Mesenchymal stem cell (in vitro differentiated cells and primary cell): ENCODE measurements at regions not wholly inside any gene's neighbourhood (a gene's known extent, or its start where the extent isn't known, plus 50 kb on each side); places are given as distances from the start of the nearest gene placed in this dataset.

ENCODE experiments used
- DNase-seq: peaks from one replicate; pipeline ENCODE4 v3.0.0-alpha.2; 2013
- H2AFZ ChIP-seq: one replicate; pipeline ENCODE4 v1.6.1; 2013; ENCODE audit warnings: low read depth, mild to moderate bottlenecking, control low read depth, inconsistent platforms, low read length, moderate library complexity
- H2AK5ac ChIP-seq: 2 replicates; pipeline ENCODE4 v1.6.1; 2013; ENCODE audit warnings: low read length, moderate library complexity, mild to moderate bottlenecking, inconsistent platforms; ENCODE audit not compliant: severe bottlenecking
- H2BK120ac ChIP-seq: one replicate; pipeline ENCODE4 v1.6.1; 2013; ENCODE audit warnings: low read depth, mild to moderate bottlenecking, inconsistent platforms, low read length, moderate library complexity
- H2BK12ac ChIP-seq, 2 experiments: one replicate each; pipeline ENCODE4 v1.6.1; 2013; ENCODE audit warnings: inconsistent platforms in 2 of 2, low read length in 2 of 2, mild to moderate bottlenecking in 2 of 2, moderate library complexity in 2 of 2, control low read depth in 1 of 2
- H2BK15ac ChIP-seq: one replicate; pipeline ENCODE4 v1.6.1; 2013; ENCODE audit warnings: mild to moderate bottlenecking, low read depth, inconsistent platforms; ENCODE audit not compliant: poor library complexity, severe bottlenecking
- H2BK5ac ChIP-seq: 2 replicates; pipeline ENCODE4 v1.6.1; 2013; ENCODE audit warnings: low read depth, mild to moderate bottlenecking, low read length, control low read depth, inconsistent platforms; ENCODE audit not compliant: poor library complexity, severe bottlenecking
- H3K14ac ChIP-seq, 2 experiments: one replicate each; pipeline ENCODE4 v1.6.1; 2013; ENCODE audit warnings: inconsistent platforms in 2 of 2, low read length in 2 of 2, control low read depth in 1 of 2, mild to moderate bottlenecking in 1 of 2, moderate library complexity in 1 of 2
- H3K18ac ChIP-seq, 2 experiments: one replicate each; pipeline ENCODE4 v1.6.1; 2013; ENCODE audit warnings: inconsistent platforms in 2 of 2, low read length in 2 of 2, control low read depth in 1 of 2, low read depth in 1 of 2, mild to moderate bottlenecking in 1 of 2
- H3K23ac ChIP-seq, 2 experiments: one replicate each; pipeline ENCODE4 v1.6.1; 2013; ENCODE audit warnings: inconsistent platforms in 2 of 2, low read length in 2 of 2, mild to moderate bottlenecking in 2 of 2, moderate library complexity in 2 of 2, control low read depth in 1 of 2
- H3K27ac ChIP-seq: 2 replicates; pipeline ENCODE4 v1.5.1; 2013; ENCODE audit warnings: mild to moderate bottlenecking, moderate library complexity, low read length, control low read depth, inconsistent platforms; ENCODE audit not compliant: poor library complexity, severe bottlenecking
- H3K27me3 ChIP-seq, 2 experiments: 2 replicates each; pipeline versions ENCODE4 v1.6.1 to v1.7.0; 2013; ENCODE audit warnings: low read length in 2 of 2, mild to moderate bottlenecking in 2 of 2, moderate library complexity in 2 of 2, control low read depth in 1 of 2, inconsistent platforms in 1 of 2; ENCODE audit not compliant: control insufficient read depth in 1 of 2, insufficient read depth in 1 of 2
- H3K36me3 ChIP-seq, 2 experiments: 2 replicates each; pipeline versions ENCODE4 v1.6.1 to v1.7.0; 2013; ENCODE audit warnings: low read length in 2 of 2, control low read depth in 1 of 2, inconsistent platforms in 1 of 2, low read depth in 1 of 2, mild to moderate bottlenecking in 1 of 2; ENCODE audit not compliant: insufficient read depth in 2 of 2, control insufficient read depth in 1 of 2
- H3K4ac ChIP-seq, 2 experiments: one replicate each; pipeline ENCODE4 v1.6.1; 2013; ENCODE audit warnings: inconsistent platforms in 2 of 2, low read length in 2 of 2, mild to moderate bottlenecking in 2 of 2, moderate library complexity in 2 of 2, control low read depth in 1 of 2, low read depth in 1 of 2
- H3K4me1 ChIP-seq: 2 replicates; pipeline ENCODE4 v1.6.1; 2013; ENCODE audit warnings: low read depth, low read length, control low read depth; ENCODE audit not compliant: control insufficient read depth, insufficient read depth
- H3K4me2 ChIP-seq: 2 replicates; pipeline ENCODE4 v1.6.1; 2013; ENCODE audit warnings: low read length, mild to moderate bottlenecking, inconsistent platforms; ENCODE audit not compliant: poor library complexity, severe bottlenecking
- H3K4me3 ChIP-seq, 2 experiments: 2 replicates each; pipeline versions ENCODE4 v1.5.1 to v1.7.0; 2013; ENCODE audit warnings: low read length in 2 of 2, mild to moderate bottlenecking in 2 of 2, control low read depth in 1 of 2, low read depth in 1 of 2; ENCODE audit not compliant: insufficient read depth in 1 of 2
- H3K79me1 ChIP-seq: replicated peaks from 2 replicates; pipeline ENCODE4 v1.6.1; 2013; ENCODE audit warnings: mild to moderate bottlenecking, control low read depth, low read length, inconsistent platforms; ENCODE audit not compliant: poor library complexity, severe bottlenecking
- H3K9ac ChIP-seq: 2 replicates; pipeline ENCODE4 v1.7.0; 2013; ENCODE audit warnings: mild to moderate bottlenecking, low read length, moderate library complexity
- H3K9me3 ChIP-seq: 2 replicates; pipeline ENCODE4 v1.7.0; 2013; ENCODE audit warnings: mild to moderate bottlenecking, low read length; ENCODE audit not compliant: control insufficient read depth
- H4K8ac ChIP-seq: one replicate; pipeline ENCODE4 v1.6.1; 2013; ENCODE audit warnings: inconsistent platforms, mild to moderate bottlenecking, low read length, moderate library complexity
- H4K91ac ChIP-seq: one replicate; pipeline ENCODE4 v1.6.1; 2013; ENCODE audit warnings: mild to moderate bottlenecking, low read length, inconsistent platforms
- WGBS: methylation state at CpG from one replicate; pipeline ENCODE4 v1.1.7; 2013; ENCODE audit warnings: mixed read lengths; 5-methylcytosine and 5-hydroxymethylcytosine counted together

DNA sequence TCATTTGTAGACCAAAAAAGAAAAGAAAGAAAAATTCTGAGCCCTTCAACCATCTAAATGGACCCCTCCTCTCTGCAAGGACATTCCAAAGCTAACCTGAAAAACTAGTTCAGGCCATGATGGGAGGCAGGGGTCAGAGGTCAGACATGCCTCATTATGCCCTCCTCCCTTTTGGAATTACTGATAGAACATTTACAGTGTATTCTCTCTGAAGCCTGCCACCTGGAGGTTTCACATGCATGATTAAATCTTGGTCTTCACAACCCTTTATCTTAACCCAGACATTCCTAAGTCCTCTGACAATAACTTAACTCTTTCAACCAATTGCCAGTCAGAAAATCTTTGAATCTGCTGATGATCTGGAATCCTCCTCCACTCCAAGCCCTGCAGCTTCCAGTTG, 86.0 kb downstream of the SPP2 start:
- no peak overlapping the region for H4K91ac ChIP-seq
- H3K4me1 ChIP-seq = peaks cover 13% of the 10 kb centered on the region
- H3K9ac ChIP-seq = no peak overlapping the region
- no peak overlapping the region for H3K4ac ChIP-seq
- no peak overlapping the region for H3K4me3 ChIP-seq
- H3K27ac ChIP-seq = peak overlapping the region; percentile 96
- peaks cover 1% of the 10 kb centered on the region for H3K79me1 ChIP-seq
- no peak overlapping the region for H2AFZ ChIP-seq
- peak overlapping the region; percentile 99 for H2BK5ac ChIP-seq
- no peaks in the 10 kb centered on the region for H3K27me3 ChIP-seq
- no peak for DNase-seq
- H3K23ac ChIP-seq = no peak overlapping the region
- H2BK15ac ChIP-seq = no peak overlapping the region
- no peak overlapping the region for H2BK12ac ChIP-seq
- H2BK120ac ChIP-seq = no peak overlapping the region
- no peaks in the 10 kb centered on the region for H3K36me3 ChIP-seq
- H3K9me3 ChIP-seq = peaks cover 4% of the 10 kb centered on the region
- no peak overlapping the region for H3K14ac ChIP-seq
- H2AK5ac ChIP-seq = peak overlapping the region; percentile 72
- H4K8ac ChIP-seq = no peak overlapping the region
- H3K4me2 ChIP-seq = no peak overlapping the region
- no peak overlapping the region for H3K18ac ChIP-seq

DNA sequence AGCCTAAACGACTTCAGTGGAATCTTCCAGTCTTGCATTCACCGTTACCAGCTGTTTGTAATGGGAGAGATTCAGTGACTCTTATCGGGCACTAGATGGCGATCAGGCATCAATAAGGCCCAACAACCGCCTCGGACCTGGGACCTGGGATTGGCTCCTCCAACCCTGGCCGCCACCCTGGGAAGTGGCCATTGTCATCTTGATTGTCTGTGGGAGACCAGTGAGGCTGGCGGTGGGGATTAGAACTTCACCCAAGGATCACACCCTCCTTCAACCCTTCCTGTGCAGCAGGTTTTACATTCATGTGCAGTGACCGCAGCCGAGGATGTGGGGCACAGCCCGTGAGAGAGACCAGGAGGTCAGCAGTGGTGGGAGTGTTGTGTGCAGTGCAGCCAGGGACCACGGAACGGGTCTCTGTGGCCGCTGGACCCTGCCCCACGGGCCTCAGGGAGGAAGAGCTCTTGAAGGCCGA, 85.3 kb downstream of the SPP2 start:
- Histone ChIP-seq H3K27ac (peak overlapping the region; percentile 96), H3K23ac (no peak overlapping the region), H3K18ac (peak overlapping the region in 1 of 2 experiments; percentile 5), H2BK120ac (no peak overlapping the region), H3K9ac (peak overlapping the region; percentile 63), H3K79me1 (peaks cover 1% of the 10 kb centered on the region), H3K36me3 (no peaks in the 10 kb centered on the region), H3K27me3 (no peaks in the 10 kb centered on the region), H4K8ac (peak overlapping the region; percentile 5), H3K4me3 (no peak overlapping the region), H2BK5ac (peak overlapping the region; percentile 99), H3K9me3 (peaks cover 4% of the 10 kb centered on the region), H2AK5ac (peak overlapping the region; percentile 26), H3K14ac (no peak overlapping the region), H2AFZ (peak overlapping the region; percentile 3), H4K91ac (peak overlapping the region; percentile 77), H2BK15ac (no peak overlapping the region), H3K4me1 (peaks cover 13% of the 10 kb centered on the region), H3K4me2 (no peak overlapping the region), H3K4ac (peak overlapping the region in 1 of 2 experiments; percentile 79), H2BK12ac (peak overlapping the region in 1 of 2 experiments; percentile 2)
- 47% methylated on average over 15 of the region's 16 CpGs for WGBS
- DNase-seq = peak; percentile 77

DNA sequence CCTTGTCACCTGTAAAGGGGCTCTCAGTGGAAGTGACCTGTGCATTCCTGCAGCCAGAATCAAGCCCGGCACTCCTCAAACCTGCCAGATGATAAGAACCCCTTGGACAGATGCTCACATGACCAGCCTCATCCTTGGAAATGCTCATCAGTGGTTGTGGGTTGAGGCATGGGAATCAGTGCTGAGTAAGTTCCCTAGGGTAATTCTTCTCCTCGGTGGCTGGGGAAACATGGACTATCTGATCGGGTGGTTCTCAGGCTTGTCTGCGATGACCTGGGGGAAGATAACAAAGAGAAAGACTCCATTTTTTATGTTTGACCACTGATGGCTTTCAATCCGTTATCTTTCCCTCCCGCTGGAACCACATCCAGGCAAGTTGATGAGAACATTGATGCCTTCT, 84.0 kb downstream of the SPP2 start:
- Histone ChIP-seq H3K14ac (no peak overlapping the region), H3K27me3 (no peaks in the 10 kb centered on the region), H3K79me1 (peaks cover 1% of the 10 kb centered on the region), H2BK120ac (no peak overlapping the region), H4K91ac (no peak overlapping the region), H4K8ac (no peak overlapping the region), H3K4me1 (peaks cover 15% of the 10 kb centered on the region), H2BK12ac (no peak overlapping the region), H2BK15ac (no peak overlapping the region), H3K9me3 (no peaks in the 10 kb centered on the region), H3K9ac (no peak overlapping the region), H3K18ac (no peak overlapping the region), H3K27ac (no peak overlapping the region), H3K4me2 (no peak overlapping the region), H3K23ac (no peak overlapping the region), H2AFZ (no peak overlapping the region), H2BK5ac (no peak overlapping the region), H3K4ac (no peak overlapping the region), H3K4me3 (no peak overlapping the region), H2AK5ac (peak overlapping the region; percentile 76), H3K36me3 (no peaks in the 10 kb centered on the region)
- 91% methylated on average over 6 of the region's 6 CpGs for WGBS
- DNase-seq = no peak

DNA sequence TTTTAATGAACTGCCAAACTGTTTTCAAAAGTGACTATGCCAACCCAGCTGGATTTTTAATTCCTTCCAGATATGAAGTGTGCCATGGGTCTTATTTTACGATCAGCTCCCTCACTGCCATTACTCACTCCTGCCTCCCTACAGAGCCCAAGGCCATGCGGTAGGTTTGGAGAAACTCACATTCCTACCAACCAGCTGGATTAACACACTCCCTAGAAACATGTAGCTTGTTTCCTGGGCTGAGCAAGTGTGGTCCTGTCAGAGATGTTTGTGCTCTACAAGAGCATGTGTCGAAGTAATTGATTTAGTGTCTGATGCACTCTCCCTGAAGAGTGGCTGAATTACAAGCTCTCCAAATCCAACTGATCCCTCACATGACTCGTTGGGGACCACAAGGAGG, 82.5 kb downstream of the SPP2 start:
- Histone ChIP-seq H2BK120ac (no peak overlapping the region), H3K18ac (no peak overlapping the region)

More for the DNA sequence above, 82.5 kb downstream of the SPP2 start:
- Histone ChIP-seq H3K14ac (no peak overlapping the region), H3K23ac (no peak overlapping the region), H3K27me3 (no peaks in the 10 kb centered on the region), H3K4me1 (peaks cover 15% of the 10 kb centered on the region), H3K4me3 (no peak overlapping the region), H2AFZ (no peak overlapping the region), H4K91ac (no peak overlapping the region), H3K9me3 (no peaks in the 10 kb centered on the region), H3K36me3 (no peaks in the 10 kb centered on the region), H3K9ac (no peak overlapping the region), H3K4ac (no peak overlapping the region), H3K27ac (peak overlapping the region; percentile 25), H2BK12ac (no peak overlapping the region), H2BK15ac (no peak overlapping the region), H2AK5ac (peak overlapping the region; percentile 76), H4K8ac (no peak overlapping the region), H2BK5ac (no peak overlapping the region), H3K4me2 (no peak overlapping the region), H3K79me1 (peaks cover 1% of the 10 kb centered on the region)
- 37% methylated on average over 3 of the region's 4 CpGs for WGBS
- DNase-seq = peak; percentile 14
